ENCODE measurements at regions not wholly inside any gene's neighbourhood (a gene's known extent, or its start where the extent isn't known, plus 50 kb on each side); places are given as distances from the start of the nearest gene placed in this dataset.

- FAIRE-seq (no peak), DNase-seq (no peak)
- H3K4me1 ChIP-seq (ENCODE audit: control insufficient read depth in 2 of 3, insufficient read depth in 2 of 3, low read depth in 1 of 3, low read length in 3 of 3): no peaks in the 10 kb centered on the region
- no peaks in the 10 kb centered on the region for H3K27me3 ChIP-seq (ENCODE audit: control insufficient read depth, insufficient read depth, low read length)
- H3K27ac ChIP-seq (ENCODE audit: low read depth in 2 of 2, low read length in 2 of 2): no peak overlapping the region
- no peak overlapping the region for H3K4me3 ChIP-seq (ENCODE audit: low read length in 3 of 3)
- intact Hi-C loops (cut with DNase I): no loop called here
- H3K9ac ChIP-seq (ENCODE audit: low read length in 3 of 3): no peak overlapping the region
- no peaks in the 10 kb centered on the region for H3K36me3 ChIP-seq (ENCODE audit: control insufficient read depth in 2 of 3, insufficient read depth in 3 of 3, low read length in 3 of 3)
- TF ChIP-seq CTCF (IDR thresholded peaks at IDR 0.05; ENCODE audit: borderline replicate concordance, extremely low read depth, insufficient read depth): no peak
- no peaks in the 10 kb centered on the region for H3K9me3 ChIP-seq (ENCODE audit: control insufficient read depth in 2 of 3, insufficient read depth in 1 of 3, low read length in 3 of 3)
These were observed 249.3 kb downstream of the LRATD1 start for GRCh38 chr2:14881651-14882327.

- H3K4me1 ChIP-seq (ENCODE audit: control insufficient read depth in 2 of 3, insufficient read depth in 2 of 3, low read depth in 1 of 3, low read length in 3 of 3): no peaks in the 10 kb centered on the region
- no peak for DNase-seq
- no peak overlapping the region for H3K9ac ChIP-seq (ENCODE audit: low read length in 3 of 3)
- no peak overlapping the region for H3K27ac ChIP-seq (ENCODE audit: low read depth in 2 of 2, low read length in 2 of 2)
- intact Hi-C loops (cut with DNase I): no loop called here
- no peak overlapping the region for H3K4me3 ChIP-seq (ENCODE audit: low read length in 3 of 3)
- no peak for FAIRE-seq
- H3K27me3 ChIP-seq (ENCODE audit: control insufficient read depth, insufficient read depth, low read length): no peaks in the 10 kb centered on the region
- no peaks in the 10 kb centered on the region for H3K9me3 ChIP-seq (ENCODE audit: control insufficient read depth in 2 of 3, insufficient read depth in 1 of 3, low read length in 3 of 3)
- H3K36me3 ChIP-seq (ENCODE audit: control insufficient read depth in 2 of 3, insufficient read depth in 3 of 3, low read length in 3 of 3): no peaks in the 10 kb centered on the region
- no peak for TF ChIP-seq CTCF (IDR thresholded peaks at IDR 0.05; ENCODE audit: borderline replicate concordance, extremely low read depth, insufficient read depth)
These were observed 252.1 kb downstream of the LRATD1 start for GRCh38 chr2:14884651-14885050.

- no peak overlapping the region for H3K4me3 ChIP-seq (ENCODE audit: low read length in 3 of 3)
- H3K9me3 ChIP-seq (ENCODE audit: control insufficient read depth in 2 of 3, insufficient read depth in 1 of 3, low read length in 3 of 3): no peaks in the 10 kb centered on the region
- no peaks in the 10 kb centered on the region for H3K4me1 ChIP-seq (ENCODE audit: control insufficient read depth in 2 of 3, insufficient read depth in 2 of 3, low read depth in 1 of 3, low read length in 3 of 3)
- DNase-seq (no peak), FAIRE-seq (no peak)
- H3K36me3 ChIP-seq (ENCODE audit: control insufficient read depth in 2 of 3, insufficient read depth in 3 of 3, low read length in 3 of 3): no peaks in the 10 kb centered on the region
- H3K27ac ChIP-seq (ENCODE audit: low read depth in 2 of 2, low read length in 2 of 2): no peak overlapping the region
- no peak overlapping the region for H3K9ac ChIP-seq (ENCODE audit: low read length in 3 of 3)
- intact Hi-C loops (cut with DNase I): no loop called here
- TF ChIP-seq CTCF (IDR thresholded peaks at IDR 0.05; ENCODE audit: borderline replicate concordance, extremely low read depth, insufficient read depth): no peak
- no peaks in the 10 kb centered on the region for H3K27me3 ChIP-seq (ENCODE audit: control insufficient read depth, insufficient read depth, low read length)
These were observed 259.0 kb downstream of the LRATD1 start for GRCh38 chr2:14891546-14891945.
